HepG2 (cell line): ENCODE measurements at regions not wholly inside any gene's neighbourhood (a gene's known extent, or its start where the extent isn't known, plus 50 kb on each side); places are given as distances from the start of the nearest gene placed in this dataset.

Source experiments
- BCL3 ChIP-seq: sonication (generic); formaldehyde crosslinking; IDR thresholded peaks from 2 replicates; pipeline ENCODE4 v1.5.1; 2020; ENCODE audit warnings: mild to moderate bottlenecking, missing genetic modification reagents, moderate library complexity
- HIC2 ChIP-seq: sonication (generic); formaldehyde crosslinking; IDR thresholded peaks from 2 replicates; pipeline ENCODE4 v1.9.0; 2022; ENCODE audit warnings: low read depth, missing genetic modification reagents
- HMGXB3 ChIP-seq: sonication (generic); formaldehyde crosslinking; IDR thresholded peaks from 2 replicates; pipeline ENCODE4 v1.4.0; 2020; ENCODE audit warnings: missing genetic modification reagents, borderline replicate concordance
- HNF4G ChIP-seq, 2 experiments: sonication (generic) in 1 of 2; formaldehyde crosslinking in 1 of 2; IDR thresholded peaks; 2 replicates each; pipeline versions ENCODE4 v1.4.0 to v1.6.1; 2011 to 2020; ENCODE audit warnings: borderline replicate concordance in 2 of 2, low read depth in 2 of 2, mild to moderate bottlenecking in 2 of 2, low read length in 1 of 2, missing genetic modification reagents in 1 of 2, moderate library complexity in 1 of 2
- JUND ChIP-seq: sonication (generic); formaldehyde crosslinking; IDR thresholded peaks from 2 replicates; pipeline ENCODE4 v1.8.0; 2022; ENCODE audit warnings: mild to moderate bottlenecking, missing genetic modification reagents
- NFE2L2 ChIP-seq: fragments of 150-350 bp; IDR thresholded peaks from 2 replicates; pipeline ENCODE4 v1.6.1; 2014; ENCODE audit warnings: low read length
- NR3C1 ChIP-seq: sonication (generic); formaldehyde crosslinking; IDR thresholded peaks from 2 replicates; pipeline ENCODE4 v1.4.0; 2020; ENCODE audit warnings: missing genetic modification reagents
- PLRG1 ChIP-seq: fragments of 450-650 bp; conservative IDR thresholded peaks from 2 replicates; pipeline ENCODE4 v1.6.1; 2016
- RARG ChIP-seq: sonication (generic); formaldehyde crosslinking; IDR thresholded peaks from 2 replicates; pipeline ENCODE4 v1.4.0; 2020; ENCODE audit warnings: low read depth, mild to moderate bottlenecking, missing genetic modification reagents
- SP140L ChIP-seq: sonication (generic); formaldehyde crosslinking; IDR thresholded peaks from 2 replicates; pipeline ENCODE4 v1.4.0; 2020; ENCODE audit warnings: missing genetic modification reagents, borderline replicate concordance
- THYN1 ChIP-seq: sonication (generic); formaldehyde crosslinking; IDR thresholded peaks from 2 replicates; pipeline ENCODE4 v1.8.1; 2023; ENCODE audit warnings: low read depth, mild to moderate bottlenecking, moderate library complexity, missing genetic modification reagents, borderline replicate concordance
- XBP1 ChIP-seq: sonication (generic); formaldehyde crosslinking; IDR thresholded peaks from 2 replicates; pipeline ENCODE4 v1.5.0; 2020; ENCODE audit warnings: missing genetic modification reagents
- ZFP36L1 ChIP-seq: sonication (generic); formaldehyde crosslinking; IDR thresholded peaks from 2 replicates; pipeline ENCODE4 v1.8.0; 2022; ENCODE audit warnings: mild to moderate bottlenecking, missing genetic modification reagents, moderate library complexity
- ZMYM4 ChIP-seq: sonication (generic); formaldehyde crosslinking; IDR thresholded peaks from 2 replicates; pipeline ENCODE4 v1.8.1; 2023; ENCODE audit warnings: mild to moderate bottlenecking, missing genetic modification reagents
- ZNF230 ChIP-seq: sonication (generic); formaldehyde crosslinking; IDR thresholded peaks from 2 replicates; pipeline ENCODE4 v1.4.0; 2020; ENCODE audit warnings: mild to moderate bottlenecking, missing genetic modification reagents
- ZNF264 ChIP-seq: sonication (generic); formaldehyde crosslinking; IDR thresholded peaks from 2 replicates; pipeline ENCODE4 v1.4.0; 2020; ENCODE audit warnings: missing genetic modification reagents
- ZNF552 ChIP-seq: sonication (generic); formaldehyde crosslinking; IDR thresholded peaks from 2 replicates; pipeline ENCODE4 v1.9.0; 2022; ENCODE audit warnings: missing genetic modification reagents, mild to moderate bottlenecking, borderline replicate concordance
- ZNF747 ChIP-seq: sonication (generic); formaldehyde crosslinking; IDR thresholded peaks from 2 replicates; pipeline ENCODE4 v1.8.1; 2023; ENCODE audit warnings: missing genetic modification reagents, mild to moderate bottlenecking, borderline replicate concordance
- TF ChIP-seq, protein P1 (sequence below): sonication (generic); formaldehyde crosslinking; IDR thresholded peaks from 2 replicates; pipeline ENCODE4 v1.5.0; 2020; ENCODE audit warnings: missing genetic modification reagents
- TF ChIP-seq, protein P2 (sequence below): sonication (generic); formaldehyde crosslinking; IDR thresholded peaks from 2 replicates; pipeline ENCODE4 v1.5.0; 2020; ENCODE audit warnings: missing genetic modification reagents

DNA sequence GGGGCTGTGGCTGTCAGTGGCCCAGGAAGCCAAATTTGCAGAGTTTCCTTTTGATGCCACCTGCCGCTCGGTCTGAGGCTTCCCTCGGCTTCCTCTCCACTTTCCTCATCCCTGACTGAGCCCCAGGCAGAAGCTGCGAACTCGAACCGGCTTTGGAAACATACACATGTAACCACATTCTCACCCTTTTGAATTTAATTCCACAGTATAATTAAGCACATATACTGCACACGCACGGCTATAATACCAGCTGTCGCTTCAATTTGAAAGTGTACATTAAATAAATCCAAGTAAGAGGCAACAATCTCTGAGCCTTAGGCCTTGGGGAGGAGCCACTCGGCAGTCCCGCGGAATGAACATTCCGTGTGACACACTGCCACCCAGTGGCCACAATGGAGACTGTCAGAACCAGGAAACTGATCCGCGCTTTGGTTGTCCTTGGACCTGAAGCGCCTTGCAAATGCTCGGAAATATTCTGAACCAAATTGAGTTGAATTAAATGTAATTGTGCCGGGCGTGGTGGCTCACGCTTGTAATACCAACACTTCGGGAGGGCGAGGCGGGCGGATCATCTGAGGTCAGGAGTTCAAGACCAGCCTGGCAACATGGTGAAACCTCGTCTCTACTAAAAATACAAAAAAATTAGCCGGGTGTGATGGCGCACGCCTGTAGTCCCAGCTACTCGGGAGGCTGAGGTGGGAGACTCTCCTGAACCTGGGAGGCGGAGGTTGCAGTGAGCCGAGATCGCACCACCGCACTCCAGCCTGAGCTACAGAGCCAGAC is 117.9 kb upstream of the TMPO start (continued):
- TF ChIP-seq HMGXB3 (no peak), HIC2 (CRISPR knock-in tag) (no peak), ZNF264 (CRISPR knock-in tag) (no peak), ZNF230 (CRISPR knock-in tag) (no peak), JUND (CRISPR knock-in tag) (no peak), HNF4G (IDR thresholded peaks at IDR 0.05; ENCODE audit: borderline replicate concordance, low read depth, low read length) (no peak), HNF4G (CRISPR knock-in tag; IDR thresholded peaks at IDR 0.05; ENCODE audit: borderline replicate concordance, low read depth) (no peak), SP140L (CRISPR knock-in tag) (no peak), ZMYM4 (CRISPR knock-in tag) (peak; percentile 54; the same call in 1 of the 2 replicates), THYN1 (CRISPR knock-in tag) (no peak), ZNF747 (CRISPR knock-in tag) (no peak), ZNF552 (CRISPR knock-in tag) (no peak), NFE2L2 (no peak), RARG (CRISPR knock-in tag) (no peak), ZFP36L1 (CRISPR knock-in tag) (no peak), XBP1 (CRISPR knock-in tag) (no peak), PLRG1 (no peak), BCL3 (no peak), NR3C1 (CRISPR knock-in tag) (no peak)
- TF ChIP-seq, protein P1, sequence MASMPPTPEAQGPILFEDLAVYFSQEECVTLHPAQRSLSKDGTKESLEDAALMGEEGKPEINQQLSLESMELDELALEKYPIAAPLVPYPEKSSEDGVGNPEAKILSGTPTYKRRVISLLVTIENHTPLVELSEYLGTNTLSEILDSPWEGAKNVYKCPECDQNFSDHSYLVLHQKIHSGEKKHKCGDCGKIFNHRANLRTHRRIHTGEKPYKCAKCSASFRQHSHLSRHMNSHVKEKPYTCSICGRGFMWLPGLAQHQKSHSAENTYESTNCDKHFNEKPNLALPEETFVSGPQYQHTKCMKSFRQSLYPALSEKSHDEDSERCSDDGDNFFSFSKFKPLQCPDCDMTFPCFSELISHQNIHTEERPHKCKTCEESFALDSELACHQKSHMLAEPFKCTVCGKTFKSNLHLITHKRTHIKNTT = no peak
- TF ChIP-seq, protein P2, sequence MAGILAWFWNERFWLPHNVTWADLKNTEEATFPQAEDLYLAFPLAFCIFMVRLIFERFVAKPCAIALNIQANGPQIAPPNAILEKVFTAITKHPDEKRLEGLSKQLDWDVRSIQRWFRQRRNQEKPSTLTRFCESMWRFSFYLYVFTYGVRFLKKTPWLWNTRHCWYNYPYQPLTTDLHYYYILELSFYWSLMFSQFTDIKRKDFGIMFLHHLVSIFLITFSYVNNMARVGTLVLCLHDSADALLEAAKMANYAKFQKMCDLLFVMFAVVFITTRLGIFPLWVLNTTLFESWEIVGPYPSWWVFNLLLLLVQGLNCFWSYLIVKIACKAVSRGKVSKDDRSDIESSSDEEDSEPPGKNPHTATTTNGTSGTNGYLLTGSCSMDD (CRISPR knock-in tag) = no peak
